ENCODE measurements at regions not wholly inside any gene's neighbourhood (a gene's known extent, or its start where the extent isn't known, plus 50 kb on each side); places are given as distances from the start of the nearest gene placed in this dataset. TPM values are rescaled to one million over a fixed set of nuclear protein-coding genes. Genes with fewer than 3 reads are reported as not detected.
"Not testable (repeated sequence)": the region's sequence is repeated elsewhere in the genome, so short reads cannot be mapped to it uniquely, and the experiment has no call there.

DNA sequence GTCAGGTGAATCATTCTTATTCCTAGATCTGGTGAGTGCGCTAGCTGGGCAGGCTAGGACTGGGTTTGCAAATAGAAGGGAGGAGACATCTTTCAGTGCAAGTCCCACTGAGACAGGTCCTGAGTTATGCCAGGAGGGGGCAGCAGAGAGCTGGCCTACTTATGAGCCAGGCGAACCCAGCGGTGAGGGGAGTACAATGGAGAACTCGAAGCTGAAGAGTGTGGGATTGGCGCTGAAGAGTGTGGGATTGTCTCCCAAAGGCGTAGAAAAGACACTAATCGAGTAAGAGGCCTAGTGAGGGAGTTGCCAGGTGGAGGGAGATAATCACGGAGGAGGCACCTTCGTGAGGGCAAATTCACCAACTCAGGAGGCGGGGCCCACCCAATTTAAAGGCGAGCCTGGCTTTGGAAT is 91.7 kb upstream of the CXorf66 start:
- Histone ChIP-seq H3K4me1 (ENCODE audit: control insufficient read depth, insufficient read depth, low read length) (peaks cover 4% of the 10 kb centered on the region), H3K27ac (ENCODE audit: low read depth, low read length) (no peak overlapping the region), H3K36me3 (ENCODE audit: control insufficient read depth, insufficient read depth, low read length) (no peaks in the 10 kb centered on the region), H3K4me3 (ENCODE audit: low read depth, low read length) (no peak overlapping the region), H3K9me3 (ENCODE audit: control insufficient read depth, insufficient read depth, low read length) (no peaks in the 10 kb centered on the region), H3K27me3 (ENCODE audit: control insufficient read depth, insufficient read depth, low read length) (no peaks in the 10 kb centered on the region)
- peak; percentile 36 to 93 (median 68) for DNase-seq (ENCODE audit: low read depth in 4 of 6, low spot score in 6 of 6)
- WGBS (ENCODE audit: insufficient coverage): 21% methylated on average over 9 of the region's 11 CpGs

DNA sequence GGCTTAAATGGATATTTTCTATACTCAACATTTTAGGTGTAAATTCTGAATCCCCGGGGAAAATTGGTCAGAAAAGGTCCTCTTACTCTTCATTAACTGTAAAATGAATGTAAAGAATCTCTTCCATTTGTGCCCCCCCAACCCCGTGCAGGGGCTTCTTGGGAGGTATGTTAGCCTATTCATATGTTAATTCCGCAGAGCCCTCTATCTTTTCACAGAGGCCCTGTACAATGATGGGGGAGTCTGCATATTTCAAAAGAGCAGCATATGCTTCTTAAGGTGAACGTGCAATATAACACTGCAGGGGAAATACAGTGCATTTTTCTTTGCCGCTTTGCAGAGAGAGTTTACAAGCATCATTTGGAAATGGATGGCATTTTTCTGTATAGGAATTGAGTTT is 88.5 kb upstream of the CXorf66 start:
- DNase-seq (ENCODE audit: low read depth in 4 of 6, low spot score in 6 of 6): peak in 1 of 6 donors; percentile 3
- Histone ChIP-seq H3K9me3 (ENCODE audit: control insufficient read depth, insufficient read depth, low read length) (no peaks in the 10 kb centered on the region), H3K4me1 (ENCODE audit: control insufficient read depth, insufficient read depth, low read length) (peaks cover 4% of the 10 kb centered on the region), H3K27me3 (ENCODE audit: control insufficient read depth, insufficient read depth, low read length) (no peaks in the 10 kb centered on the region), H3K27ac (ENCODE audit: low read depth, low read length) (no peak overlapping the region), H3K4me3 (ENCODE audit: low read depth, low read length) (no peak overlapping the region), H3K36me3 (ENCODE audit: control insufficient read depth, insufficient read depth, low read length) (no peaks in the 10 kb centered on the region)
- 17% methylated on average over 1 of the region's 5 CpGs for WGBS (ENCODE audit: insufficient coverage)

DNA sequence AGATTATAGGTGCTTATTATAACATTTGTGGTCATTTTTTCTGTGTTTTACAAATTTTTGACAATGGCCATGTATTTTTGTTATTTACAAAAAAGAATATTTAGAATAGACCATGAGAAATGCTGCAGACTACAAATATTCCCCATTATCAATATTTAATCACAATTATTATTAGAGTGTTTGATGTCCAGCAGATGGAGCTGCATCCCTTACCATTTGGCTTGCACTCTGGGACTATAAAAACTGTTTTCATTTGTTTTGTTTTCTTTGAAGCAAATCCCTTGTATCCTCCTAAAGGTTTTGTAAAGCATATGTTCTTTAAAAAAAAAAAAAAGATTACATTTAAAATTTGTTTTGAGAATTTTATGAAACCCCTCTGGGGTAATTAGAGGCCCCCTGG is 85.6 kb upstream of the CXorf66 start:
- H3K4me1 ChIP-seq (ENCODE audit: control insufficient read depth, insufficient read depth, low read length): no peaks in the 10 kb centered on the region
- H3K36me3 ChIP-seq (ENCODE audit: control insufficient read depth, insufficient read depth, low read length): no peaks in the 10 kb centered on the region
- no peaks in the 10 kb centered on the region for H3K9me3 ChIP-seq (ENCODE audit: control insufficient read depth, insufficient read depth, low read length)
- no peak overlapping the region for H3K4me3 ChIP-seq (ENCODE audit: low read depth, low read length)
- DNase-seq (ENCODE audit: low read depth in 4 of 6, low spot score in 6 of 6): peak in 2 of 6 donors; percentile 31 to 68
- H3K27ac ChIP-seq (ENCODE audit: low read depth, low read length): no peak overlapping the region
- H3K27me3 ChIP-seq (ENCODE audit: control insufficient read depth, insufficient read depth, low read length): no peaks in the 10 kb centered on the region

DNA sequence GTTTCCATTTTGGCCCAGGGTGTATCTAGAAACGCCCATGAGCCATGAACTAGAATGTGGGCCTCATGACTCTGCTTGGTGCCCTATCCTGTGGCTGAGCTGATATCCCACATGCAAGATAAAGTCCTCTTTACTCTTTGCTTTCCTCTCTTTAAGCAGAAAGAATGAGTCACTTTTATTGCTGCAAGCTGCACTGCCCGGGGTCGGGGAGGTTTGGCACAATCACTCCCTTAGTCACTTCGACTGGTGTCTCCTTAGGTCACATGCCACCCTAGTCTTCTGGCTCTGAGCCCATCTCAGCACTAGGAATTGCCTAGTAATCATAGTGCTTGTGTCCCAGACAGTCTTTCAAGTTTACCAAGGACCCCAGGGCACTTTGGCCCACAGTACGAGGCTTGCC is 75.1 kb upstream of the CXorf66 start:
- no peak overlapping the region for H3K4me3 ChIP-seq (ENCODE audit: low read depth, low read length)
- no peak overlapping the region for H3K27ac ChIP-seq (ENCODE audit: low read depth, low read length)
- H3K27me3 ChIP-seq (ENCODE audit: control insufficient read depth, insufficient read depth, low read length): no peaks in the 10 kb centered on the region
- no peaks in the 10 kb centered on the region for H3K4me1 ChIP-seq (ENCODE audit: control insufficient read depth, insufficient read depth, low read length)
- WGBS (ENCODE audit: insufficient coverage): 77% methylated on average over 5 of the region's 5 CpGs
- no peaks in the 10 kb centered on the region for H3K36me3 ChIP-seq (ENCODE audit: control insufficient read depth, insufficient read depth, low read length)
- H3K9me3 ChIP-seq (ENCODE audit: control insufficient read depth, insufficient read depth, low read length): peaks cover 5% of the 10 kb centered on the region
- DNase-seq (ENCODE audit: low read depth in 4 of 6, low spot score in 6 of 6): no peak

DNA sequence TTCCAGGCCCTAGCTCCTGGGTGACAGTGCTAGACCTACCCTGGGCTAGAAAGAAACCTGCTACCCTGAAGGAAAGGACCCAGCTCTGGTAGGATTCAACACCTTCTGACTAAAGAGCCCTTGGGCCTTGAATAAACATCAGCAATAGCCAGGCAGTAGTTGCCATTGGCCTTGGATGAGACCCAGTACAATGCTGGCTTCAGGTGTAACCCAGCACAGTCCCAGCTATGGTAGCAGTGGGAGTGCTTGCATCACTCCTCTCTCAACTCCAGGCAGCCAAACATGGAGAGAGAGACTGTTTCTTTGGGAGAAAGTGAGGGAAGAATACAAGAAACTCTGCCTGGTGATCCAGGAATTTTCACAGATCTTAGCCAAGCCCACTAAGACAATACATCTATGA is 73.5 kb upstream of the CXorf66 start:
- no peaks in the 10 kb centered on the region for H3K27me3 ChIP-seq (ENCODE audit: control insufficient read depth, insufficient read depth, low read length)
- no peak for DNase-seq (ENCODE audit: low read depth in 4 of 6, low spot score in 6 of 6)
- H3K4me1 ChIP-seq (ENCODE audit: control insufficient read depth, insufficient read depth, low read length): no peaks in the 10 kb centered on the region
- no peak overlapping the region for H3K4me3 ChIP-seq (ENCODE audit: low read depth, low read length)
- peaks cover 5% of the 10 kb centered on the region for H3K9me3 ChIP-seq (ENCODE audit: control insufficient read depth, insufficient read depth, low read length)
- no peak overlapping the region for H3K27ac ChIP-seq (ENCODE audit: low read depth, low read length)
- H3K36me3 ChIP-seq (ENCODE audit: control insufficient read depth, insufficient read depth, low read length): no peaks in the 10 kb centered on the region

DNA sequence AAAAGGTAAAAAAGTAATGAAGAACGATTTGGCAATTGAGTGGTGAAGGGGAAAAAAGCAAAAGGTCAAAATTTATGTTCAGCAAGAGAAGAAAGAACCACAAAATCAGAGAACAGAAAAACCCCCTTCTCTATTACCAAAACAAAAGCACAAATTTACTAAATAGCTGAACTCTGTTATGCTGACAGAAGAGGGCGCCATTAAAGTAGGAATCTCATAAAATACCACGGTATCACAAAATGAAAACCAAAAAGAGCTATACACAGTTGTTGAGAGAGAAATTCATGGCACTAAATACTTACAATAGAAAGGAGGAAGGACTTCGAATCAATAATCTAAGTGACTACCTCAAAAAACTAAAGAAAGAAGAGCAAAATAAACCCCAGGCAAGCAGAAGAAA is 69.6 kb upstream of the CXorf66 start:
- WGBS (ENCODE audit: insufficient coverage): no CpG with 5 or more reads among the region's 4 CpGs

DNA sequence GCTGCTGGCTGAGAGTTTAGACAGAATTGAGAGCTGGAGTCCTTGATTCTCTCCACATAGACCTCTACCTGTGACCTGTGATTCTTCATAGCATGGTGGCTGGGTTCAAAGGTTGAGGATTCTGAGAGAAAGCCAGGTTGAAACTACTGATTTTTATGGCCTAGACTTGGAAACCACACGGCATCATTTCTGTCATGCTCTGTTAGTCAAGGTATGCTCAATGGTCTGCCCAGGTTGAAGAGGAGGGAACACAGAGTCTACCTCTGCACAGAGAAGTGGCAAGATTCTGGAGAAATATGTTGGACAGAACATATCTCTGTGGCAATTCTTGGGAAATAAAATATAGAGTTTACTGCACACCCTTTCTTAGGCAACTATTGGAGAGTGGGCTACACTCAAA is 57.2 kb upstream of the CXorf66 start:
- Histone ChIP-seq H3K27me3 (ENCODE audit: control insufficient read depth, insufficient read depth, low read length) (no peaks in the 10 kb centered on the region), H3K4me3 (ENCODE audit: low read depth, low read length) (no peak overlapping the region), H3K36me3 (ENCODE audit: control insufficient read depth, insufficient read depth, low read length) (no peaks in the 10 kb centered on the region), H3K9me3 (ENCODE audit: control insufficient read depth, insufficient read depth, low read length) (no peaks in the 10 kb centered on the region), H3K27ac (ENCODE audit: low read depth, low read length) (no peak overlapping the region), H3K4me1 (ENCODE audit: control insufficient read depth, insufficient read depth, low read length) (no peaks in the 10 kb centered on the region)
- 78% methylated on average over 1 of the region's 1 CpG for WGBS (ENCODE audit: insufficient coverage)
- DNase-seq (ENCODE audit: low read depth in 4 of 6, low spot score in 6 of 6): no peak

More for the DNA sequence above, 69.6 kb upstream of the CXorf66 start:
- no peaks in the 10 kb centered on the region for H3K4me1 ChIP-seq (ENCODE audit: control insufficient read depth, insufficient read depth, low read length)
- no peaks in the 10 kb centered on the region for H3K36me3 ChIP-seq (ENCODE audit: control insufficient read depth, insufficient read depth, low read length)
- no peak overlapping the region for H3K4me3 ChIP-seq (ENCODE audit: low read depth, low read length)
- H3K27me3 ChIP-seq (ENCODE audit: control insufficient read depth, insufficient read depth, low read length): no peaks in the 10 kb centered on the region
- H3K27ac ChIP-seq (ENCODE audit: low read depth, low read length): no peak overlapping the region
- peaks cover 5% of the 10 kb centered on the region for H3K9me3 ChIP-seq (ENCODE audit: control insufficient read depth, insufficient read depth, low read length)
- peak in 2 of 6 donors; percentile 8 to 21 for DNase-seq (ENCODE audit: low read depth in 4 of 6, low spot score in 6 of 6)

DNA sequence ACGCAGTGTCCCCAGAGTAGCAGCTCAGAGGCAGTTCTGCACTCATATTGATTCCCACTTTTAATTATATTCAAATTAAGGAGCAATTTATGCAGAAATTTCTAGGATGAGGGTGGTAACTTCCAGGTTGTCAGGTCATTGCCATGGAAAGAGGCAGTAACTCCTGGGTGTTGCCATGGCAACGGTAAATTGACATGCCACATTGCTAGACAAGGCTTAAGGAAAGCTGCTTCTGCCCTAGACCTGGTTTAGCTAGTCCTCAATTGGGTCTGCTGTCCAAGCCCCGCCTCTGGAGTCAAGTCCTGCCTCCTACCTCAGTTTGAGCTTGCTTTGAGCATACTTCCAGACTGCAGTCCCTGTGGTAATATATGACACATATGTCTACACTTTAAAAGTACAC is 53.8 kb upstream of the CXorf66 start:
- H3K4me3 ChIP-seq (ENCODE audit: low read depth, low read length); H3K9me3 ChIP-seq (ENCODE audit: control insufficient read depth, insufficient read depth, low read length); DNase-seq (ENCODE audit: low read depth in 4 of 6, low spot score in 6 of 6); H3K4me1 ChIP-seq (ENCODE audit: control insufficient read depth, insufficient read depth, low read length); H3K36me3 ChIP-seq (ENCODE audit: control insufficient read depth, insufficient read depth, low read length); H3K27me3 ChIP-seq (ENCODE audit: control insufficient read depth, insufficient read depth, low read length); H3K27ac ChIP-seq (ENCODE audit: low read depth, low read length): not testable (repeated sequence)
- no CpG with 5 or more reads among the region's 3 CpGs for WGBS (ENCODE audit: insufficient coverage)

Small RNA genes in the stretch of these regions (small RNA-seq; reads per million reads assigned to genes)
- gene RN7SL727P (ENCODE audit: low replicate concordance): not detected

Measured in spinal cord (tissue), 10 donors.